GM23248 (cell line): ENCODE measurements at regions not wholly inside any gene's neighbourhood (a gene's known extent, or its start where the extent isn't known, plus 50 kb on each side); places are given as distances from the start of the nearest gene placed in this dataset.

ENCODE experiments used
- EZH2 ChIP-seq: fragments of 200-600 bp; sonication (generic); IDR thresholded peaks from 2 replicates; pipeline ENCODE4 v1.6.1; 2018; ENCODE audit warnings: antibody characterized with exemption, mild to moderate bottlenecking; ENCODE audit not compliant: insufficient read depth, poor library complexity, severe bottlenecking
- EZH2phosphoT487 ChIP-seq: fragments of 200-600 bp; sonication (generic); IDR thresholded peaks from 2 replicates; pipeline ENCODE4 v1.6.1; 2018; ENCODE audit warnings: antibody characterized with exemption, moderate library complexity, mild to moderate bottlenecking, low read depth; ENCODE audit not compliant: insufficient read depth

DNA sequence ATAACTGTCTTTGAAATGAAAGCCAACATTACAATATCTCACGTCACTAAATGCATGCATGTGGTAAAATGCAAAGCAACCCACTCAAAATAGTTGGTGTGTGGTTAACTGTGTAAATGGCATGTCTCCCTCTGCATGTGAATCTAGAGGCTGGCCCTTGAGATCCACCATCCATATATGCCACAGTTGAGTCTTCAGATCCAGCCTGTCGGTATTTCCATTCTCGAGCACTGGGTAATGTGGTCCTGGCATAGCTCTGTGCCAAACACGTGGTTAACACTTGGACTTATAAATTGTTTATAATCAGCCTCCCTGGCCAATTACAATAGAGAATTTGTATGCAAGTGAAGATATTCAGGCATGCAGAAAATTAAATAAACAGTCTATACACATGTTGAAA, 90.3 kb downstream of the LYZL1 start:
- TF ChIP-seq EZH2phosphoT487 (no peak), EZH2 (no peak)
